Amniotic epithelial cell (primary cell): ENCODE measurements at regions not wholly inside any gene's neighbourhood (a gene's known extent, or its start where the extent isn't known, plus 50 kb on each side); places are given as distances from the start of the nearest gene placed in this dataset.
"Not testable (repeated sequence)": the region's sequence is repeated elsewhere in the genome, so short reads cannot be mapped to it uniquely, and the experiment has no call there.

ENCODE experiments used
- DNase-seq: peaks from one replicate; pipeline ENCODE4 v3.0.0-alpha.2; 2010; ENCODE audit warnings: low read depth

DNA sequence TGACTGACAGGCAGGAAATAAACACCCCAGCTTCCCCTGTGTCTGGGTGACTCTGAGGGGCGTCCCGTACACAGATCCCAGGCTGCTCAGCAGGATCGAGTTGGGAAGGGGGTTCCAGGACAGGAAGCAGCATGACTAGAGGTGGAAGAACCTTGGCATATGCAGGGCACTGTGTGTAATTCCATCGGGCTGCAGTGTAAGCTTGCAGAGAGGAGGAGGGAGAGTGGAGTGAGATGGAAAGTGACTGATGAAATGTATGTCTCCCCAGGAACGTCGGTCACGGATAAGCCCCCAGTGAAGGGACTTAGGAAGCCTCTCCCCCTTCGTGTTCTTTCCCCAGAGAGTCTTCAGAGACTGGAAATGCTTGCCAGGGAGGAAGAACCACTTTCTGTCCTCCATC, 198.4 kb upstream of the SULF2 start:
- DNase-seq = not testable (repeated sequence)

DNA sequence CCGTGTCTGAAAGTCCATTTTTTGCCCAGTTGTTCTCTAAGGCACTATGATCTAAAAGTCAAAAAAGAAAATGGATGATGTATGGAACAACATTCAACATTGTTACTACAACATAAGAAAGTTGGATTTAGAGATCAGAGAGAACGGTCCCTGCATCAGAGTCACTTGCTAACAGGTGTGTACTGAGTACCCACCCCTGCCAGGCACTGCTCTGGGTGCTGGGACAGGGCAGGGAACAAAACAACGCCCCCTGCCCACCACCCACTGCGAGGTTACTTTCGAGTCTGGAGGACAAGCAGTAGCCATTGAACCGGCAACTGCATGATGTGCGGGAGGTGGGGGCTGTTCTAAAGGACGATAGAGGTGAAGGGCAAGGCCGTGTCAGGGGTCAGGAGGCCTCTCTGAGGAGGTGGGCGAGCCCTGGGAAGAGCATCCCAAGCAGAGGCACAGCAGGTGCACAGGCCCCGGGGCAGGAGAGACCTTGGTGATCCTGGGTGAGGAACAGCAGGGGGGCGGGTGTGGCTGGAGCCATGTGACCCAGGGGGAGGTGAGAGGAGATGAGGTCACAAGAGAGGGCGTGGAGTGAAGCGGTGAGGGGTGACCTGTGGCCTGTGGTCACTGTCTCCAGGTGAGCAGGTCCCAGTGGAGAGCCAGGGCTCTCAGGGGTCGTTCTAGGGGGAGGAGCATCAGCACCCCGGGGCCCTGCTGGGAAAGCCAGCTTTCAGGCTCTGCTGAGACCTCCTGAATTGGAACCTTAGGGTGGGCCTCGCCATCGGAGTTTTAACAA, 197.5 kb upstream of the SULF2 start:
- DNase-seq = no peak

DNA sequence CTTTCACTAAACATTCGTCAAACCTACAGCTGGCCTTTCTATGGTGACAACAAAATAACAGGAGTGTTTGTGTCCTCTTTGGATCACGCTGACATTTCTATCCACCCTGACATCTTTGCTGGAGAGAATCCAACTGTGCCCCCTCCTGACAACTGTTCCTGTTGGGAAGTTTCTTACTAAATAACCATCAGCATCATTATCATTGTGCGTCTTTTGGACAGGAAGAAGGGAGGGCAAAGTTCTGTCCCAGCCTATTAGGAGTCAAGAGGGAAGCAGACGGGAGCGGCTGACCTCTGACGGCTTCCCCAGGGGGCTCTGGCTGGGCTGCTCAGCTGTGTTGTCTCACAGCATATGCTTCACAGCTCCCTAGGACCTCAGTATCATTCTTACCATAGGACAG, 195.9 kb upstream of the SULF2 start:
- no peak for DNase-seq

DNA sequence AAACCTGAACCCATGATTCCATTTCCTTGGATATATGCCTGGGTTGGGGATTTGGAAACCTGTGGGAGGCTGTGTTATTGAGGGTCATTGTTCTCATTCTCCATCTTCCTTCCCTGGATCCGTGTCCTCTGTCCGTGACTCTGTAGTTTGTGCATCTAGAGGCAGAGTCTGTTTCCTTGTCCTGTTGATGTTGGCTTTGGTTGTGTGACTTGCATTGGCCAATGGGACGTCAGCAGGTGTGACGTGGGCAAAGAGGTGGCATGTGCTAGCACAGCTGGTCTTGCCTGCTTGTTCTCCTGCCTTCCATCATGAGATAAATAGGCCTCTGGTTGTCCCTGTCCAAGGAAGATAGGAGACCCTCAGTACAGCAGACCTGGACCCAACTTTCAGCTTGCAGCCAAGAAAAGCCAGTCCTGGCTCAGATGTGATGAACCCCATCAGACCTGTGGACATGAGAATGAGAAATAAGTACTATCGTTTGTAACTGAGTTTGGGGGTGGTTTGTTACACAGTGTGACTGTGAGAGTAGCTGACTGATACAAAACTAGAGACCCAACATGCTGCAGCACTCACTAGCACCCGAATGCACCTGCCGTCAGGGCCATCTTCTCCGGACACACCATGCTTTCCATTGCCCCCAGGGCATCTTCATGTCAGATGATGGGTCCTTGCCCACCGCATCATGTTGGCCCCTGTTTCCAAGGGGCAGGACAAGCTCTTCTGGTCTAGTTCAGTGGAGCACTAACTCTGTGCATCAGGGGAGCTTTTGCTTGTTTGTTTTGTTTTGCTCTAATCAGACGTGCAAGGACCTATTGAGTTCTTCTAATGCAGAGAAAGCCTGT, 195.3 kb upstream of the SULF2 start:
- no peak for DNase-seq

DNA sequence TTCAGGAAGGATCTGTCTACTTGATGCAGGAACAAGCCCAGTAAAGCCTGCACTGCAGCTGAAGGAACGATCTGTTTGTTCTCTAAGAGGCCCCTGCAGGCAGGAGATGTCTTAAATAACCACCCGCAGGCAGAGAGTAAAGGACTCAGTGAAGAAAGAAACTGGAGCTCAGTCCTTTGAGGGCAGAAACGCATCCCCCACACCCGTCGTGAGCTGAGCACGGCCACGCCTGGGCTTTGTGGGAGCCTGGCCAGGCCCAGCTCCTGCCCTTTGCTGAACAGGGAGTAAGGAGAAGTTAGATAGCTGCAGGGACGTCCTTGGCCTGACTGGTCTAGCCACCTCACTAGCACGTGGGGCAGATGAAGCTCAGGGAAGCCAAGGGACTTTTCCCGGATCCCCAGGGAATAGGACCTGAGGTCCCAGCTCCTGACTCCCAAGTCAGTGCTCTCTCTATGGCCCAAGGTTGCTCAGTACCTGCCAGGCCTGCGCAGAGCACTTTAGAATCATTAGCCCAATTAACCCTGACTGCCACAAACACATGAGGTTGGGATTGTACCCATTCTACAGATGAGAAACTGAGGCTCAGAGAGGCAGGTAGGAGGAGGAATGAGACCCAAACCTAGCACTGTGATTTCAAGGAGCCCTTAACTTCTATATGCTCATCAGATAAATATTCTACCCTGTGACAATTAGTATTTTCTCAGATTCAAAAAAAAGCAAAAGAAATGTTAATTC, 194.2 kb upstream of the SULF2 start:
- DNase-seq = not testable (repeated sequence)

DNA sequence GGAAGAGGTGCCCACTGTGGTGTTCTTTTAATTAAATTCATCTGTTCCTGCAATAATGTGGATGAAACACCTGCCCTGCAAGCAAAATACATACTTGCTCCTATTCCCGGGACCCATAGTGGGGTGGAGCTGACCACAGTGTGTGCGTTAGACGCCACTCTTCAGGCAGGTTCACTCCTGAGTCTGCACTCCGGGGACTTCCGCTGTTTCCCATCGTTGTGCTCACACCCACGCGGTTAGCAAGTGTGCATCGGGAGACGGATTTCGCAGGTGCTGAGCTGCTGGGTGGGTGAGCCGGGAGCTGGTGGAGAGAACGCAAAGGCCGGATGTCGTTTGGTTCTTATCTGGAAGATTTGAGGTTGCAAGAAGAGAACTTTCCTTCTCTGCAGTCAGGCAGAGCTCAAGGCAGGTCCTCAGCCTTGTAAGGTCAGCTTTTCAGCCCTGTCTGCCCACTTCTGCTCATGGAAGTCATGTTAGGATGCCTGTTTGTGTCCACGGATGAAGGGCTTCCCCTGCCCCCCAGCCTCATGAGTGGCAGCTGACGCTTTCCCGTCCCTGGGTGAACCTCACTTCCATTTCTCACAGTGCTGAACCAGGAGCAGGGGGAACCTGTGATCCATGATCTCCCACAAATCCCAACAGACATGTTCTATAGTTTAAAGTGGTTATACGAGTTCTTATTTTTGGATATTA, 193.3 kb upstream of the SULF2 start:
- DNase-seq = not testable (repeated sequence)

DNA sequence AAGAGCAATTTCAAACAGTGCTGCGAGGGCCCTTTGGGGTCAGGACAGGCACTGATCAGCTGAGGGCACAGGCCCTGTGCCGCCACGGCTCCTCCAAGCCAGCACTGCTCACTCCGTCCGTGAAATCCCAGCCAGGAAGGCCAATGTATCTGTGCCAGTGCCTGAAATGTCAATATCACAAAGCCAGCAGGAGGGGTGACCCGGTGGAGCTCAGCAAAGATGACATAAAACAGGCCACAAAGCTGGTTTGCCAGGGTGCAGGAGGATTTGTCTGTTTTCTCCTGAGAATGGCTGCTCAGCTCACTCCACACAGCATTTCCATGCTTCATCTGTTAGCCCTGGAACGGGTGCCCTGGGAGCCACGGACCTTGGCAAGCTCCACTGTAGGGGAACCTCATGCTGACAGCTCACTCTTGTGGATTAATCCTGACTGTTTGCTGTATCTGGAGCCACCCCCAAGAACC, 192.5 kb upstream of the SULF2 start:
- not testable (repeated sequence) for DNase-seq

DNA sequence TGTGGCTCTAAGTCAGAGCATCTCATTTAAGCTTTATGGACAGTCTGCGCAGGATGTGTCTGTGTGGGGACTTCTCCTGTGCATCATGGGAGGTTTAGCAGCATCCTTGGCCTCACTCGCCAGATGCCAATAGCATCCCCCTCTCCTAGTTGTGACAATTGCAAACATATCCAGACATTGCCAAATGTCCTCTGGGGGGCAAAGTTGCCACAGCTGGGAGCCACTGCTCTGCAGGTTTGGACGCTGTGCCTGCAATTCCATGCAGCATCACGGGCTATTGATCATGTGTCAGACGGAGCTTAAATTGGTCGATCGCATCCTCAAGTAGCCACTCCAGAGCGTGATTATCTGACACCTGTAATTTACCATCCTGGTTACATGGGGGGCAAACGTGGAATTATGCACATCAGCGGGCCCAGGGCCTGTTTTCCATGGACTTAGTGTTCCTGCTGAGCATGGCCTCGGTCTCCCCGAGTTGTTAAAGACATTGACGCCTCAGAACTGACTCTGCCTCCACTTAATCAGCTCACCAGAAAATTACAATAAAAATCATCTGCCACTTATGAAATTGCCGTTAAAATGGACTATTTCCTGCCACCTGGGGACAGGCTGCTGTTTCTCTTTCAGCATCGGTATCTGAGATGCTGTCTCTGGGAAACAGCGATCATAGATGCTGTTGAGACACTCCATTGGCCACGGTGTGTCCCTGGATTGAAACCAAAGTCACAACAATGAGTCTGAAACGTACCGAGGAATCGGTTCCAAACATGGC, 191.9 kb upstream of the SULF2 start:
- not testable (repeated sequence) for DNase-seq

DNA sequence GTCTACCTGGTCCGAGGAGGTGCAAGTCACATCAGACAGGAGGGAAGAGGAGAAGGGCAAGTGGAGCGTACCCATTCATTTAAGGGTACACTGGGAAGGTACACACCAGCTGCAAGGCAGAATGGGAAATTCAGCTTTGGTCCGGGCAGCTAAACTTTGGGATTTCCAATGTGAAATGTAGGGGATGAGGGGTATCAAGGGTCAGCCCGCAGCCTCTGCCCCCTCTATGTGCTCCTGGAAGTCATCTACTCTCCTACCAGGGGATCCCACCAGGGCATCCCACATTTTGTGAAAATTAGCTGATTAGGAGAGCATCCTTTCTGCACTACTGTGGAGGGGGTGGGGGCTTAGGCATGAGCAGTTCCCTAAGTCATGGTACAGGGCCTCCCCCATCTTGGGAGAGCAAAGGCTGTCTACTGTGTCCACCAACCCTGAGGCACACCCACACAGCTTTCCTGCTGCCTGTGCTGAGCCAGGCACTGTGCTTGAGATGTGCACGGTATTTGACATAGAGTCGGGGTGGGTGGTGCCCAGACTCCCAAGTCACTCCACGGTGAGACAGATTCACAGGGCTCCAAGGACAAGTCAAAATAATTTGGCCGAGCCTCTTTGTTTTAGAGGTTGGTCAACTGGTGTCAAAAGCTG, 189.1 kb upstream of the SULF2 start:
- no peak for DNase-seq

DNA sequence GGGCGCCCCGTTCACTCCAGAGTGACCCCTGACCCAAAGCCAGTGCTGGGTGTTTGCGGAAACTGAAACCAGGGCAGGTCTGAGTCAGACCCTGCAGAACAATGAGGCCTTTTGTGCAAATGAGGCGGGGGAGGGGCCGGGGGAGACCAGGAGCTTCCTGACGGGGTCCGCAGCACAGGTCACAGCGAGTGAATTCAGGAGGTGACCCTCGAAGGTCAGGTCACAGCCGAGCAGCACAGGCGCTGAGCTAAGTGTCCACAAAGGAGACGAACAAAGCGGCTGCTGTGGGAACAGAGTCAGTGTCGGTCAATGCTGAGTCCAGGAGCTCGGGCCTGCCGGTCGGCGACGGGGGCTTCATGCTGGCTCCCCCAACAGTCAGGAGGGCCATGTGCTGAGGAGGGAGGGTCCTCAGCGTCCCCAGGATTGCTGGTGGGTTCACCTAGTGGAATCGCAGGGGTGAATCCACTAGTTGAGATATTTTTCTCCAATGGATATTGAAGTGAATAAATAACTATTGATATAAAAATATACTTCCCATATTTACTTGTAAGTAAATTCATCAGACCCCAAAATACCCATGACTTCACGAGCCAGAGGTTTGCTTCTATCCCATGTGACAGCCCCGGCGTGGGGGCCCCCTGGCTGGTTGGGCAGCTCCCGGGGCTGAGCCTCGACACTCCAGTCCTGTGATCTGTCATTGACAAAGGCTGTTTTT, 188.4 kb upstream of the SULF2 start:
- no peak for DNase-seq

DNA sequence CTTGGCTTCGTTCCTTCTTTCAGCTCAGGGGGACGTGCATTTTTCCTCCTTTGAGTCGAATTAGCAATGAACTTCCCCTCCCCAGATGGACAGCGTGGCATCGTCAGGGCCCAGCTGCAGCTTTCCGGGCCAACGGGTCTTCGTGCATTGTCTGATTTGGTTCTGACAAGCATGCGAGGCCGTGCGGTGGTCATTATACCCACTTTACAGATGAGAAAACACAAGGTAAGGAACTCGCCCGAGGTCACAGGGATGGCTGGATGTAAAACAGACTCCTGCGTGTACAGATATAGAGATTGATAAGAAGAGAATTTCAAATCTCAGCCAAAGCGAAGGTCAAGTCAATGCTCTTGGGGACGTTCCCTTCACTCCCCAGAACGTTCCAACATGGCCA, 187.6 kb upstream of the SULF2 start:
- no peak for DNase-seq

DNA sequence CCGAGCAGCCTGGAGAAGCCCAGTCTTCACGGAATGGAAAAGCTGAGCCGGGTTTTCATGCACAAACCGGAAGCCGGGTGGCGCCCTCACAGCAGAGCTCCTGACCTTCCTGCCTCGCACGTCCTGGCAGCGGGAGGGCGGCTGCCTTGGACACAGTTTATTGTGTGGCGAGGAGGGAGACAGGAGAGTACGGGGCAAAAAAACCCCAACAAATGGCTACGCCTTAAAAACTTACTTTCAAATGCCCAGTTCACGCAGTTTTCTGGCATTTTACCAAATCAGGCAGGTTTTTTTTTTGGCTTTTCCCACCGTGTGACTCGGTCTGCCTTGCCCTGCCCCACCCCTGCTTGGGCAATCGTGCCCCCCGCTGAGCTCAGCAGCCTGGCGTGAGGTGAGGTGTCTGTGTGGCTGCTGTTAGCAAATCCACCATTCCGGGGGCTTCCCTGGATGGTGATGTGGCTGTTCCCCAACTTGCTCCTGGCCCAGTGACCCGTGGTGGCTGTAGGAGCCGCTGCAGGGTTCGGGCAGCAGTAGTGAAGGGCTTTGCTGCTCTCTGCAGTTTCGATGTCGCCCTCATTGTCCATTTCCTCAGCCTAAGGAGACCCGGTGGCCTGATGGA, 187.1 kb upstream of the SULF2 start:
- not testable (repeated sequence) for DNase-seq

DNA sequence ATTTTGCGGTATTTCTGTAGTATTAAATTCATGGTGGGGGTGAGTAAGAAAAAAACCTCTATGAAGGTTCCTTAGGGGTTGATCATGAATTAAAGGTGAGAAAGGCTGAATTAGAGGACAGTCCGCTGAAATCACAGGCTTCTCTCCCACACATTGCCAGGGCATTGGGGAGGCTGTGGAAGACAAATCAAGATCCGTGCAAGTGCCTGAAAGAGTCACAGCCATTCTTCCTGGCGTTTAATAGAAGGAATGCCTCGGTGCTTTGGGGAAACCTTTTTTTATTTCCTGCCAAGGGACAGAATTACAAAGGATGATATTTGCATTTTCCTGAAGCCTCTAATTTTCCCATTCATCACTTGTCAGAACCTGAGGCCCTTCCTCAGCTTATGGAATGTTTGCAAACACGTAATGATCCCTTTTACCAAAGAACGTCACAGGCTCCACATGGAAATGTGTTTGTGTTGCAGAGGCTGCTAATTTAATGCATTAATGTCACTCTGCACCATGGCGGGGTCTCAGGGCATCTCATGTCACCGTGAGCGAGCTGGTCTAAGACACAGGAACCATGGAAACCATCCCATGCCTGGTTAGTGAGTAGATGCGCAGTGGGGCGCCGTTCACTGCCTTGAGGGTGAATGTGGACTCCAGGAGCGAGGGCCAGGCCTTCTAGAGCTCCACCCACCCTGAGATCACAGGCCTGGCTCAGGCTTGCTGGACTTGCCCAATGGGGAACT, 185.9 kb upstream of the SULF2 start:
- DNase-seq = no peak

DNA sequence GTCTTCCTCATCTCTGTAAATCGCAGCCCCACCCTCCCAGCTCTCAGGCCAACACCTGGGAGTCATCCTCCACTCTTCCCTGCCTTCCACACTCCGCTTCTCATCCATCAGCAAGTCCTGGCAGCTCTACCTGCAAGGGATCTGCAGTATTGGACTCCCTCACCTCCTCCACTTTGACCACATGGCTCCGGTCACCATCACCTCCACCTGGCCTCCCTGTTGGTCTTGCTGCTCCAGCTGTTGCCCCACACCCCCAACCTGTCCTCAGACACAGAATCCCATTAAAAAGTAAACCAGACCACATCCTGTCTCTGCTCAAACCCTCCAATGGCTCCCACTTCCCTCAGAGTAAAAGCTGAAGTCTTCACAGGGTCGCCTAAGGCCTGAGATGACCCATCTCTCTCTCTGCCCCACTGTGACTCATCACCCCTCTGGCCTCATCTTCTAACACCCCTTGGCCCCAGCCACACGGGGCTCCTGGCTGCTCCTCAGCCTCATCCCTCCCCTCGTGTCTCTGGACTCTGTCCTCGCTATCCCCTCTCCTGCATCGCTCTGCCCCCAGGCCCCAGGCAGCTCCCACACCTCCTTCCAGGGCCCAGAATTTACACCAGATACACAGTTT, 185.1 kb upstream of the SULF2 start:
- no peak for DNase-seq

DNA sequence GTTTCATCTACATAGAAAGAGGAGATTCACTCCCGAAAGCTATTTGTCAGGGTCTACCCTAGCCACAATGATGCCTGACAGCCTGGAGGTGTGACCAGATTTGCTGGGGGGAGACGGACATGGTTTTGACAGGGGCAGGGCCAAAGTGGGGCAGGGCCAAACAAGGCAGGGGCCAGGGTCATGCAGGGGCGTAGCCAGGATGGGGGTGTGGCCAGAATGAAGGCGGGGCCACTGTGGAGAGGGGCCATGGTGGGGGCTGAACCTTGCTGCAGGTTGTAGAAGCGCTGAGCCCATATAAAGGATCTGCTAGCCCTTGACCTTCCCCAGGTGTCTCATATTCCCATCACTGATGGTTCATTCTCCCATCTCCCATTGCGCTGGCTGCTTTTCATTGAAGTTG, 184.1 kb upstream of the SULF2 start:
- no peak for DNase-seq

DNA sequence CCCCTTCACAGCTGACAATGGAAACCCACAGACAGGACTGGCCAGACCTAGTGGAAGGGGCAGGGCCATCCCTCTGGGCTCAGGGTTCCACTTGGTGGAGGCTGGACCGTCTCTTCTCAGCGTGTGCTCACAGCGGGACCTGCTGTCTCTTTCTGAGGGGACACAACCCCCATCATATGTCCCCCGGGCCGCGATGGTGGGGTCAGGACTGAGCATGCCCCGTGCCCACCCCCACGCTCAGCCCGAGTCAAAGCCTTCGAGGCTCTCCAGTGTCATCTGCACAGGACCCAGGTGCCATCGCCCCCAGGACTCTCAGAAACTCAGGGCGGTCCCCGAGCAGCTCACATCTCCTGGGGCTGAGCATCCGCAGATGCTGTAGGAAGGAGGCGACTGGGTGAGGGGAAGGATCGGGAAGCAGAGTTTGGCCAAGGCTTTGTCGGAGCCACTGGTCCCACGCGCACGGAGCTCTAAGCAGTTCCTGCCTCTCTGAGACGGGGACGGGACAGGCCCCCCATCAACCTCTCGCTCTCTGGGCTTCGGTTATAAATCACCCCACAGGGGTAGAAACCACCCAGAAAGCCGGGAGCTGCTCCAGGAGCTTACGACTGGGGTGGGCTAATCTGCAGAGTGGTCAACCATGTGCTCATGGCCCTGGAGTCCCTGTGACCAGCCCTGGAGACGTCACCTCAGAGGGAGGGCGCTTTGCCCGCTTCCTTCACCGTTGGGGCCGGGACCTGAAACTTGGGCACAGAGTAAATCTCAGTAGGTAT, 183.4 kb upstream of the SULF2 start:
- DNase-seq = no peak

DNA sequence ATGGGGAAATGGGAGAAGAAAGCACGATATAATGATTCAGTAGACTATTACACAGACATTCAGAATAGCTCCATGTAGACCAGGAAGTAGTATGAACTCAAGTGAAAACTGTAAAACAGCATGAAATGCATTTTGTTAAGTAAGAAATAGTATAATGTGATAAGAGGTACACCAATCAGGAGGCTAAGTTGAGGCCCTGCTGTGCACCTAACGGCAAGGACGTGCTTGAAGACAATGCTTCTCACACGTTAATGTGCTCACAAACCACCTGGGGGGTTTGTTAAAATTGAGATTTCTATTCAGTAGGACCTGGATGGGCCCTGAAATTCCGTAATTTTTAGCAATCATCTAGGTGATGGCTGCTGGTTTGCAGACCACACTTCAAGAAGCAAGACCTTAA, 178.9 kb upstream of the SULF2 start:
- DNase-seq = no peak

DNA sequence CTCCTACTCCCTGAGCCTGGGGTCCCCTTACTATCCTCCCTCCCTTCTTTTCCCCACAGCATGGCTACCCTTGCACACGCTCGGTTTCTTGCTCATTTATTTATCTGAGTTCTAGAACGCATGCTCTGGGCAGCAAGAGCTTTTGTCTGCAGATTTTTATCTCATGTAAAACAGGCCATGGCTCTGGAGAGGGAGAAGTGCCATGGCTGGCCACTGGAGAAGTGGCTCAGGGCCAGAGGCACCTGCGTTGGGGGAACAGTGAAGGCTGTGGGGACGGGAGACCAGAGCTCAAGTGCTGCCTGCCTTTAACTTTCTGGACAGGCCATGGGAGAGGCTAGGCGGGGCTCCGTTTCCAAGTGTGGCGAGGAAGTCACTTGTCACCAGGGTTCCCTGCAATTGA, 177.7 kb upstream of the SULF2 start:
- DNase-seq = no peak
